ENCODE measurements at regions not wholly inside any gene's neighbourhood (a gene's known extent, or its start where the extent isn't known, plus 50 kb on each side); places are given as distances from the start of the nearest gene placed in this dataset.

- TF ChIP-seq CTCF (IDR thresholded peaks at IDR 0.05) (no peak), POLR2A (IDR thresholded peaks at IDR 0.05) (no peak)
Observed at GRCh38 chr2:12607971-12608370, 108.8 kb upstream of the TRIB2 start.

All from Peyer's patch (tissue), 4 donors.